Mucosa of descending colon (tissue), 3 donors: ENCODE measurements at regions not wholly inside any gene's neighbourhood (a gene's known extent, or its start where the extent isn't known, plus 50 kb on each side); places are given as distances from the start of the nearest gene placed in this dataset.
"Not testable (repeated sequence)": the region's sequence is repeated elsewhere in the genome, so short reads cannot be mapped to it uniquely, and the experiment has no call there.

Source experiments
- ATAC-seq: fragments of 200-7000 bp; cut with Tn5 transposase; one replicate; pipeline ENCODE4 v1.9.1; 2020; ENCODE audit warnings: mild to moderate bottlenecking, moderate library complexity
- DNase-seq, 3 donors: peaks; one replicate each; pipeline ENCODE4 v3.0.0-alpha.2; 2020
- H3K36me3 ChIP-seq: fragments of 200-600 bp; one replicate; pipeline ENCODE4 v1.8.0; 2021; ENCODE audit warnings: low read depth, mild to moderate bottlenecking
- H3K4me1 ChIP-seq: fragments of 200-600 bp; one replicate; pipeline ENCODE4 v1.8.0; 2021; ENCODE audit warnings: low read depth, mild to moderate bottlenecking
- H3K4me3 ChIP-seq: fragments of 200-600 bp; one replicate; pipeline ENCODE4 v1.8.0; 2021; ENCODE audit warnings: mild to moderate bottlenecking
- H3K9me3 ChIP-seq: fragments of 200-600 bp; one replicate; pipeline ENCODE4 v1.8.0; 2021; ENCODE audit warnings: mild to moderate bottlenecking
- CTCF ChIP-seq: fragments of 200-600 bp; IDR thresholded peaks from one replicate; pipeline ENCODE4 v1.8.0; 2022; ENCODE audit warnings: antibody characterized with exemption, mild to moderate bottlenecking
- intact Hi-C, 2 donors: fragments of 100-400 bp; cut with DNase I in 1 of 2; cut with micrococcal nuclease in 1 of 2; formaldehyde crosslinking; loops; one replicate each; pipeline versions ENCODE4 v1.11.0 to v1.11.1; 2022; cut with DNase I, micrococcal nuclease
- donor health status: DM: no; HTN: no; CAD: no; lungs with moderate emphysema.
- donor health status: DM: no; HTN: no; CAD: no.
- donor health status: DM: no; HTN: yes; CAD: no.

- intact Hi-C loops: no loop called here
- ATAC-seq: no peak
- no peak for TF ChIP-seq CTCF
- Histone ChIP-seq H3K4me1 (no peaks in the 10 kb centered on the region), H3K9me3 (no peaks in the 10 kb centered on the region), H3K4me3 (no peak overlapping the region), H3K36me3 (no peaks in the 10 kb centered on the region)
- no peak for DNase-seq
Observed at GRCh38 chr5:106020894-106021293, 1649.8 kb downstream of the EFNA5 start.

GRCh38 chr5:106019261-106019660, 1651.5 kb downstream of the EFNA5 start:
- no peak overlapping the region for H3K4me3 ChIP-seq
- TF ChIP-seq CTCF: no peak
- DNase-seq (no peak), ATAC-seq (no peak)
- no peaks in the 10 kb centered on the region for H3K9me3 ChIP-seq
- no peaks in the 10 kb centered on the region for H3K36me3 ChIP-seq
- intact Hi-C loops: no loop called here
- H3K4me1 ChIP-seq: no peaks in the 10 kb centered on the region

- TF ChIP-seq CTCF: no peak
- Histone ChIP-seq H3K4me1 (no peaks in the 10 kb centered on the region), H3K4me3 (no peak overlapping the region), H3K9me3 (no peaks in the 10 kb centered on the region), H3K36me3 (no peaks in the 10 kb centered on the region)
- no peak for ATAC-seq
- intact Hi-C loops: no loop called here
- DNase-seq: no peak
Observed at GRCh38 chr5:106017243-106017857, 1653.4 kb downstream of the EFNA5 start.

GRCh38 chr5:106014262-106014661, 1656.5 kb downstream of the EFNA5 start:
- H3K4me3 ChIP-seq: no peak overlapping the region
- ATAC-seq (no peak), DNase-seq (no peak)
- H3K9me3 ChIP-seq: no peaks in the 10 kb centered on the region
- no peaks in the 10 kb centered on the region for H3K36me3 ChIP-seq
- intact Hi-C loops: no loop called here
- no peak for TF ChIP-seq CTCF
- H3K4me1 ChIP-seq: no peaks in the 10 kb centered on the region

- ATAC-seq: no peak
- H3K9me3 ChIP-seq: no peaks in the 10 kb centered on the region
- DNase-seq: no peak
- intact Hi-C loops: no loop called here
- no peak overlapping the region for H3K4me3 ChIP-seq
- H3K36me3 ChIP-seq: no peaks in the 10 kb centered on the region
- TF ChIP-seq CTCF: no peak
- H3K4me1 ChIP-seq: no peaks in the 10 kb centered on the region
Observed at GRCh38 chr5:106006242-106006641, 1664.5 kb downstream of the EFNA5 start.

- intact Hi-C loops, H3K4me3 ChIP-seq, DNase-seq, H3K36me3 ChIP-seq, H3K9me3 ChIP-seq, ATAC-seq, H3K4me1 ChIP-seq: not testable (repeated sequence)
Observed at GRCh38 chr5:105998991-105999390, 1671.7 kb downstream of the EFNA5 start.
